ENCODE measurements at regions not wholly inside any gene's neighbourhood (a gene's known extent, or its start where the extent isn't known, plus 50 kb on each side); places are given as distances from the start of the nearest gene placed in this dataset.

- Histone ChIP-seq H3K27ac (replicated peaks) (no peak overlapping the region), H3K4me3 (replicated peaks; ENCODE audit: insufficient read depth, low read length) (no peak overlapping the region), H3K27me3 (ENCODE audit: insufficient read depth, poor library complexity, severe bottlenecking) (no peaks in the 10 kb centered on the region)
- TF ChIP-seq CTCF (IDR thresholded peaks at IDR 0.05; ENCODE audit: insufficient read depth, low read length) (no peak), REST (IDR thresholded peaks at IDR 0.05; ENCODE audit: insufficient replicate concordance, low read depth) (no peak), POLR2AphosphoS5 (IDR thresholded peaks at IDR 0.05; ENCODE audit: low read depth) (no peak), SPI1 (IDR thresholded peaks at IDR 0.05; ENCODE audit: borderline replicate concordance, low read depth) (no peak), GABPA (IDR thresholded peaks at IDR 0.05; ENCODE audit: low read depth) (no peak)
- DNase-seq (ENCODE audit: low read depth in 1 of 2, low spot score in 1 of 2): no peak
These were observed 265.6 kb upstream of the FOXK1 start for GRCh38 chr7:4416396-4417056.

GRCh38 chr7:4428526-4428925, 253.6 kb upstream of the FOXK1 start:
- DNase-seq (ENCODE audit: low read depth in 1 of 2, low spot score in 1 of 2): no peak
- TF ChIP-seq POLR2AphosphoS5 (IDR thresholded peaks at IDR 0.05; ENCODE audit: low read depth) (no peak), CTCF (IDR thresholded peaks at IDR 0.05; ENCODE audit: insufficient read depth, low read length) (no peak), REST (IDR thresholded peaks at IDR 0.05; ENCODE audit: insufficient replicate concordance, low read depth) (no peak), SPI1 (IDR thresholded peaks at IDR 0.05; ENCODE audit: borderline replicate concordance, low read depth) (no peak), GABPA (IDR thresholded peaks at IDR 0.05; ENCODE audit: low read depth) (no peak)
- H3K27me3 ChIP-seq (ENCODE audit: insufficient read depth, poor library complexity, severe bottlenecking): no peaks in the 10 kb centered on the region
- H3K4me3 ChIP-seq (replicated peaks; ENCODE audit: insufficient read depth, low read length): no peak overlapping the region
- no peak overlapping the region for H3K27ac ChIP-seq (replicated peaks)

GRCh38 chr7:4430227-4430626, 251.9 kb upstream of the FOXK1 start:
- no peak for DNase-seq (ENCODE audit: low read depth in 1 of 2, low spot score in 1 of 2)
- Histone ChIP-seq H3K27ac (replicated peaks) (no peak overlapping the region), H3K27me3 (ENCODE audit: insufficient read depth, poor library complexity, severe bottlenecking) (no peaks in the 10 kb centered on the region), H3K4me3 (replicated peaks; ENCODE audit: insufficient read depth, low read length) (no peak overlapping the region)
- TF ChIP-seq REST (IDR thresholded peaks at IDR 0.05; ENCODE audit: insufficient replicate concordance, low read depth): no peak
